GOT3 (cell line): ENCODE measurements at regions not wholly inside any gene's neighbourhood (a gene's known extent, or its start where the extent isn't known, plus 50 kb on each side); places are given as distances from the start of the nearest gene placed in this dataset.

ENCODE experiments used
- DNase-seq: peaks from one replicate; lab custom pipeline; 2025; ENCODE audit warnings: mixed read lengths; lab: John Stamatoyannopoulos, UW

DNA sequence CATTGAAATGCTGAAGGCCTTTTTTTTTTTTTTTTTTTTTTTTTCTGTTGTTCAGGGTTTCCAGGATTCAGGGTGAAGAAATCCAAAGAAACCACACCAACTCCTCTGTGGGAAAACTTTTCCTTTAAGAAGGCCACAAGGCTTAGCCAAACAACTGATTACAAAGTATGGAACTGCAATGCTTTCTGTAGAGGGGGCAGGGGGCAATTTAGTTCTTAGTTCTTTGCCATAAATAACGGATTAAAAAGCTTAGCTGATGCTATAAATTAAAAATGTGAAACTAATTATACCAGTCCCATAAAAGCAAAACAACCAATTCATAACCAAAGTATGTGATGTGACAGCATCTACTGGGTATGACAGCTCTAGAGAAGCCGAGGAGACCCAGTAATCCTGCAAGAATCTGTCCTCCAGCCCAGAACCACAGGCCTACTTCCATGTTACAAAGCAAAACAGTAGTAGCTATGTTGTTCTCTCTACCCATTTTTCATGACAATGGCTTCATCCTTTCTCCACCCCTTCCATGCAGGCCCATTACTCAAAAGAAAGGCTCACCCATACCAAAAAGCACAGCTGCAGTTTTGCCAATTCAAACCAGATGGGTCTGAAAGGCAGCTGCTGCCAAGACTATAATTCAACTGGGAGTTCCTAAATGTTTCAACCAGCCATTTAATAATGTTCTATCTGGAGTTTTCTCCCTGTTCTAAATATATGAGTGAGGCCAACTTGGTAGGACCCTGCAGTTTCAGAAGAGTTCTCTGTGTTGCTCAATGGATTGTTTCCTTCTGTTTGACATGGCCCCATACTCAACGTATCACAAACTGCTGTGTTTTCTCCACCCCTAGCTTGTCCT lies 167.1 kb upstream of the ZFHX3 start:
- DNase-seq: no peak

DNA sequence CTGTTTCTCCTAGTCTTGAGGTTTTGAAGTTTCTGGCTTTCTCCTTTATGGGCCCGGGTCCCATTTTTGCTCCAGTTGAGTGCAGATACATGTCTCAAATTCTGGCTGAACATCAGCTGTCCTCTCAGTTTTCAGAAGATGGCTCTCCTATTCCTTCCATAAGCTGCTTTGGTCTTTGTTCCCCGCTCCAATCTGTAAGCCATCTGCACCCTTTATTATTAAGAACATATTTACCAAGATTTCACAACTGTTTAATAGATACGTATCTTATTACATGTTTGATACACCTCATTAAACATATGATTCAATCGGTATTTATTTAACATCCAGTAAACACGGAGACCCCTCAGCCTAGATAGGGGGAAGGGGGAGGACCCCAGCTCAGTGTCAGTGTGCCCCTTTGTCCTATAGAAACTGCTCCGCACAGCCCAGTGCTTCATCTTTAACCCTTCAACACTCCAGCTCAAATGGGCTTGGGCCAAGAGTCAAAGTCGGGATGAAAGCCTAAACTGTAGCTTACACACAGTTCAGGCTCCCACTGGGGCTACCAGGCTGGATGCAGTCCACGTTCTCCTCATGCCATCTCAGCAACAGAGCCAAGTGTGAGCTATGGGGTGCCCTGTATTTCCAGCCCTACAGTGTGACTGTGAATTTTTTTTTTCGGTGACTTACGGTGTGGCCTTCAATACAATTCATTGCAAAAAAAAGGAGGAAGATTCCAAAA lies 166.0 kb upstream of the ZFHX3 start:
- DNase-seq: no peak

DNA sequence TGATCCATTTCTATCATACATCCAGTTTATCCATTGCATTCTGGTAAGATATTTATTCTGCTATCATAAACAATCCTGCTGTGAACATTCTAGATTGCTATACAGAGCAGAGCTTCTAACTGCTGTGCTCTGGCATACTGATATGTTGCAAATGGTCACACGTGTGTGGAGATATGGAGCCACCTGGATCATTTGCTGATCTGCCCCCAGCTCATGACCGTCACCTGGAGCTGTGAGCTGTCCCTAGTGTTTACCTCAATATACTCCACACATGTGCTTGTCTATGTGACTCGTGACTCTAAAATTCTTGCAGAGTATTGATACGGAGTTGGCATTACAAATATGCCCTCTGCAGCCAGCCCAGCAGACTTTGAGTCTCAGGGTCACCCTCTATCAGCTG lies 164.5 kb upstream of the ZFHX3 start:
- no peak for DNase-seq

DNA sequence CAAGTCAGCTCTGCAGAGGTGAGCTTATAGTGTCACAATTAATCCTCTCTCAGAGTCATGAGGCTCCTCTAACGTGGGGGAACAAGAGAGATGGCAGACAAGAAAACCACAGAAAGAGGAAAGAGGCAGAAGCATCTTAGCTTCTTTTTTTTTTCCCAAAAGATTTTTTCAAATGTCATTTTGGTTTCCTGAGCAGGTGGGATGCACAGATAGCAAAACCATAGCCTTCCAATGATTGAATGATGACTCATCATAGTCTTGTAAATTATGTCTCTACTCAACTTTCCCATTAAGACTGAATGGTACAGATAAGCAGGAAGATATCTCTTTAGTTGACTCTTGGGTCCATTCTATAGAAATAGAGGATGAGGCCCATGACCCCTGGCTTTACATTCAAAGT lies 162.8 kb upstream of the ZFHX3 start:
- no peak for DNase-seq

DNA sequence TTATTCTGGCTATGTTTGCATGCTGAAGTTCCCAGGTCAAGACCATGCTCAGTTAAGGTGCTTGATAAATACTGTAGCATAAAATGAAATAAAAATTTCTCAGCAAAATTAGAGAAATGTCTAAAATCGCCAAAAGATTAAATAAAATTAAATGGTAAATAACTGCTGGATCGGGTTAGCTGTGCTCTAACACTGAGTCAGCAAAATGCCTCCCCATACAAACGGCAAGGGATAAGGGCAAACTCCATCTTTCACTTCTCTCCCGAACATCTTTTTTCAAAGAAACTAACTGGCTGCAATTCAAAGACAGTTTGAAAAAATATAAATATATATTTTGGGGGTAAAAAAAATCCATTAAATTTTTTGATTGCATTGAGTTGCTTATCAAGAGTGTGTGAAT lies 162.2 kb upstream of the ZFHX3 start:
- DNase-seq: no peak

DNA sequence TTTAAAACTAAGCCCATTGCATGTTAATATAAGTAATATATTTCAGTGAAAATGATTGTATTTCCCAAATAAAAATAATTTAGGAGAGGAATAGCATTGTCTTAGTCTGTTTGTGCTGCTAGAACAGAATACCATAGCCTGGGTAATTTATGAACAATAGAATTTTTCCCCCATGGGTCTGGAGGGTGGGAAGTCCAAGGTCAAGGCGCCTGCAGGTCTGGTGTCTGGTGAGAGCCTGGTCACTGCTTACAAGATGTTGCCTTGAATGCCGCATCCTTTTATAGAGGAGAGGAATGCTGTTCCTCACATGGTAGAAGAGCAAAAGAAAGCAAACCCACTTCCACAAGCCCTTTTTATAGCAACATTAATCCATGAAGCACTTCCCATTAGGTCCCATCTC lies 161.3 kb upstream of the ZFHX3 start:
- no peak for DNase-seq

DNA sequence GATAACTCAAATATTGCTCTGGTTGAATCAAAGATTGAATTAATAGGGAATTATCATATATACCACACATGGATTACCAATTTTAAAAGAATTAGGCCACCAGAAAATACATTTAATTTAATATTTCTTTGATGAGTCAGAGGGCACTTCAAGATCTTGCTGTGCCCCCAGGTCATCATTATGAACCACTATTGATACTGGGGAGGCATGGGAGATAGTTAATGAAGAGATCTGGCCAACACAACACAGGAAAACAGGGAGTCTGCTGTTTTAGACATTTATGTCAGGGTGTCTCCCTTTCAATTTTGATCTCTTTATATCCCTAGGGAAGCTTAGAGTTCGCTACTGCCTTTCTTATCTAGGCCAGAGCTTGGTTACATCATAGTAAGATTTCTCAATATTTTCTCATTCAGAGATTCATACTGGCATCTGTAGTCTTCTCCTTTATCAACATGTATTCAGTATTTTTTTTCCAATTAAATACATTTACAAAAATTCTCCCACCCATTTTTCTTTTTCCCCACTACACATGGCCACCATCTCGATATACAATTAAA lies 158.3 kb upstream of the ZFHX3 start:
- DNase-seq: no peak

DNA sequence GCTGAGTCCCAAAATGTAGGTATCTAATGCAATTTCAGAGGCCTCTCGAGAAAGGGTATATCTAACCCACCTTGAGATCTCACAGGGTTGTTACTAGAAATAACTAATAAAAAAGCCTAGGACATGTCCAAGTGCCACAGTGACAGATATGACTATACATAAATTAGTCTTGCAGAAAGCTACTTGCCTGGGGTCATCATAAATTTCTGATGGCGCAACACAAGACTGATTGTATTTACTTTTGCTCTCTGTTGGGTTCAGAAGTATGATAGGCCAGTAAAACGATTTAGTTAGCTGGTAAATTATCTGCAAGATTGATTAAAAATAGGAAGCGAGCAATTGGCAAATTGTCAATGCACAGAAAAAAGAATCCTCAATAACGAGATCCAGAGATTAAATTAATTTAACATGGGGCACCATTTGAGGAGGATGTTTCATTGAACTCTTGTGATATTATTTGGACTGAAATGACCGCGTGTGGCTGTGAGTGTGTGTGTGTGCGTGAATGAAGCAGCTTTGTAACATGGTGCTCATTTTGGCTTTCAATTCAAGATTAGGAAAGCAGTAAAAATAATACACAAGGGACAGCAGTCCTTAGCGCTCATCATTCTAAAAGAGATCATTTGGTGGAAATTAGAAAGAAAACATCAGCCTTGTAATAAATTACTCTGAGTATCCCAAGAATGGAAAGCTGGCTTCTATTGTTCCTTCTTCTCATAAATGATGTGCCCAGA lies 157.4 kb upstream of the ZFHX3 start:
- DNase-seq: no peak

DNA sequence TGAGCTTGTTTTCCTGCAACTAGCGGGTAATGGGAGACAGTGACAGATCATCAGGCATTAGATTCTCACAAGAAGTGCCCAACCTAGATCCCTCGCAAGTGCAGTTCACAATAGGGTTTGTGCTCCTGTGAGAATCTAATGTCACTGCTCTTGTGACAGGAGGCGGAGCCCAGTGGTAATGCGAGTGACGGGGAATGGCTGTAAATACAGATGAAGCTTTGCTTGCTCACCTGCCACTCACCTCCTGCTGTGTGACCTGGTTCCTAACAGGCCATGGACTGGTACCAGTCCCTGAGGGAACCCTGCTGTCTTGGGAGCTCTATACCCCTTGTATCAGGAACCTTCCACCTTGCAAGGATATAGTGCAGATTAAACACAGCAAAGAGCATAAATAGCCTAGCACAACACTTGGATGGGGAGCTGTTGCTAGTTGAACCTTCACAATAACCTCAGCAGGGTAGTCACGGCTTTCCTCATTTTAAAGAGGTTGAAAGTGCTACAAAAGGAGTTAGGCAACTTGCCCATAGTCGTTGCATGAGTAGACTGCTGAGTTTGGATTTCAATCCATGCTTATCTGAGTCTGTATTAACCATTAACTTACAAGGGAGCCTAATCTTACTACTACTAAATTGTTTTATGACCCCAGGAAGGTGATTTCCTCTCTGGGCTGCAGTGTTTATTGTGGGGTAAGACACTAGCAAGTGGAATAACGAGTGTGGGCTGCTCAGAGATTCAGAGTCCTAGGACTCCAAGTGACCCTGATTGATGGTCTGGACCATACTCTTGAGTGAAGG lies 156.6 kb upstream of the ZFHX3 start:
- DNase-seq: no peak

DNA sequence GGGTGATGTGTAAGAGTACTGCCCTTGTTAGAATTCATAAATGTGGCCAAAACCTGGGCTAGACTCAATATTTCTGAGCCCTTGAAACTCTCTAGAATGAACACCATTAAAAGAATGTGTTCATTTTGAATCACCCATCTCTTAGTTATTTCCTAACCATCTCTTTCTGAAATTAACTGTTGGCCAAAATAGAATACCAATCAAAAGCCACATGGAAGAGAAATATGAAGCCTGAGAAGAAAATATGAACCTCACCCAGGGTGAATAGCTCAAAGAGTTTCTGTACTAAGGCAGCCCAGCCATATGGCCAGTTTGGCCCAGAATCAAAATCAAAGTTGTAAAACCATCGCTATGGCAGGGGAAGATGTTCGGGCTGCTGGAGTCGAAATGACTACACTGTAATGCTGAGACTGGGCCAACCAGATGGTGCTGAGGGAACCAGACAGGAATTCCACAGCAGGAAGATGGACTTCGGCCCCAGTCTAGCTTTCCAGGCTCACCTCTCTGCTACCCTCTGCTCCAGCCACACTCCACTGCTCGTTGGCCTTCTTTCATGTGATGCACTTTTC lies 154.3 kb upstream of the ZFHX3 start:
- DNase-seq: no peak

DNA sequence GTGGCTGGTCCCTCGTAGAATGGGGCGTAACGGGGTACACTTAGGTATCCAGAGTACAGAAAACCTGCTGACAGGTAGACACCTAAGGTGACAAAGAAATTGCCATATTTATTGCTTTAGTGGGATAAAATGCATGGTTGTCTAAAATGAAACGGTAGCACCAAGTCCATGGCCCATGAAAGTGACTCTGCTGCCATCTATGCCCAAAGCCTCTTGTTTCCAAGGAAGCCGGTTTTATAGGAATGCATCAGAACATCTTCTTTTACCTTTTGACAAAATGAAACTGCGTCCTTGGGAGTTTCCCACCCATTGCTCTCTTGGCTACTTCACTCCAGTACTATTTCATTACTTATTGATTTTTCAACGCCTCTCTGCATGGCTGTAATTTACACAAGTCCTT lies 151.3 kb upstream of the ZFHX3 start:
- DNase-seq: no peak

DNA sequence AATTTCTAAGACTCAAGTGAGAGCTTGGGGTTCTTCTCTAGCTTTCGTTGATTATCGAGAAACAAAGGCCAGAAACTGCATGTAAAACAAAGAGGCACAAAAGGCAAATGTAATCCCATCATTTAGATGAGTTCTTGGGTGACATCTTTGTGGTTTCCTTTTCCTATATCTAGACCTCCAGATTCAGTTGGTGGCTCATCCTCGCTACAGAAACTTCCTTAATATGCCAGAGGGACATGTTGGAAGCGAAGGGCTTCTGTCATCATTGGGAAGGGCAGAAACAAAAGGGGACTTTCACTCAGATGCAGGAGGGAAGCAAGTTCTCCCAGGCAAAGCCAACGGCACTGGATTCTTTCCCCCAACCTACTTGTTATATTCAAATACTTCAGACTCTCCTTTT lies 150.6 kb upstream of the ZFHX3 start:
- DNase-seq: no peak

DNA sequence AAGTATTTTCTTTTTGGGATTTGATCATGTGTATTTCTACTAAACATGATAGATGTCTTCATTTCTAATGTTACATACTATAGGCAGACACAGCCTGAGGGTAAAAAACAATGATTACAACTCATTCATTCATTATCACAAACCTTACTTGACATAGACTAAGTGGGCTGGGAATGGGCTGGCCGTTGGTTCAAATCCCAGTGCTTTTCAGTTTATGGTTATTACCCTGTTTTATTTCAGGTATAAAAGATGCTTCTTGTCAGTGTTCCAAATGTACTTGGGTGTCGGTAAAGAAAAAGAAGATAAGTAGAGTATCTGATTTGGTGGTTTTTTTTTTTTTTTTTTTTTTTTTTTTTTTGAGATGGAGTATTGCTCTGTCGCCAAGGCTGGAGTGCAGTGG lies 149.7 kb upstream of the ZFHX3 start:
- no peak for DNase-seq

DNA sequence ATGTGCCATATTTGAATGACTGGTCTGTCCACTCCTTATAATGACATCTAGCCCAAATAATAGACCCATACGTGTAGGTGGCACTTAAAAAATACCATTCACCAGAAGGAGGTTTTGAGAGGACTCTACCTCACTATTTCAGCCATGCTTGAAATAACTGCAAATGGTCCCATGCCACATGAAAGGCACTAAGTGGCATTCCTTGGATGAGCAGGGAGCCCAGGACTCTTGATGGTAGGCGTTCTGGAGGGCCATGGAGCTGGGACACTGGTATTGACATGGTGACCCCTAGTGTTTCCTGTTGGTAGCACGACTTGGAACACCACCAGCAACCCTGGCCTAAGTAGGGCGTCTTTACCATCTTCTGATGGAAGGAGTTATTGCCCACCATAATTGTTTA lies 148.7 kb upstream of the ZFHX3 start:
- DNase-seq: no peak

DNA sequence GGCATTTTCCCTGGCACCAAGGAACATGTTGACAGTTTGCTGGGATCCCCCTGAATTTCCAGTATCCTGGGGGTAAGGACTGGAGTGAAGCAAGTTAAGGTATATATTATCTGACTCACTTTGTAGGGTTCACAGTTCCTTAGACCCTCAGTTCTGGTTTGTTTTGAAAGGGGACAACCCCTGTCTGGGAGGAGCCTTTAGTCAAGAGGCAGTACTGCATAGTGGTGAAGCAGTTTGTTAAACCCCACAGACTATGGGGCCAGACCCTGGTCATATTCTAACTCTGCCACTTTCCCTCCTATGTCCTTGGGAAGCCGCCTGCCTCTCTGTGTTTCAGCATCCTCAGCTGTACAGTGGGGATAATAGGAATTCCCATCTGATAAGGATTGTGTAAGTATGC lies 145.5 kb upstream of the ZFHX3 start:
- DNase-seq: no peak

DNA sequence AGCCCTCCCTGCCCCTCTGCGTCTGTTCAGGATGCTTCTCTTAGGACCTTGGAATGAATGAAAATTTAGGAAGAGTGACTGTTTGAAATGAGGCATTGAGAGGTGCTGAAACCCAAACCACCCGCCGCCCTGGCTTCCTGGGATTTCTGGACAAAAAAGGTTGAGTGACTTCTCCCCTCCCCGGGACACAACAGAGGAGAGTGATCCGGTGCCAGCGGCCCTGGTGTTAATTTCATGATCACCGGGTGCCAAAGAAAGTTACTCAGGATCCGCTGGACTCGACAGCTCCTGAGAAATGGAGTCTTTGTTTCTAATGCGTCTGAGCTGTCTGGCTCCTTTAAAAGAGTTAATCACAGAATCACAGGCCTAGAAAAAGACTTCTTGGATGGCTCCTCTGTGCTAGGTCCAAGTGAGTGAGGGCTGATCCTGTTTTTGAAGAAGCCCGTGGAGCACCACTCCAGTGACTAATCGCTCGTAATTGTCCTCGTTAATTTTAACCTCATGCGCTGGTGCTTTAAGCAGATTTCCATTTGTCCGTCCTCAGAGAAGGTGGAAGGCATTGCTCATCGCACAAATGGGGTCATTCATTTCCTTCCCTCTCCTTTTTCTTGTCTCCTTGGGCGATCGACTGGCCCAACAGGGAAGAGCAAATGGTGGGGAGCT lies 144.4 kb upstream of the ZFHX3 start:
- DNase-seq: no peak

DNA sequence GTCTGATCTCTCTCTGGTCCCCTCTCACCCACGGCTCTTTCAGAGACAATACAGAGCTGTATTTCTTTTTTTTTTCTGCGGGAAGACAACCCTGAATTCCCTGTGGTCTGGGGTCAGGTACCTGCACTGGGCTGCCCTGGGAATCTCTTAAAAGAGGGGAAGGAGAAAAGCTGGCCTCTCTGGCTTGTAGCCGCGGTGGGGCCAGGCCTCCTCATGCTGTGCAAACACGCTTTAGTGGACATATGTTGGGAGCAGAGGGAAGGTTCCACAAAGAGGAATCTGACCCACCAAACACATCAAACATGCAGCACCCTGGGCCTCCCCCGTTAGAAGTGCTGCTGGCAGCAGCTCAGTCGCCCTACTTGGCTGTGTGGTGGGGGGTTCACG lies 143.7 kb upstream of the ZFHX3 start:
- DNase-seq: no peak

DNA sequence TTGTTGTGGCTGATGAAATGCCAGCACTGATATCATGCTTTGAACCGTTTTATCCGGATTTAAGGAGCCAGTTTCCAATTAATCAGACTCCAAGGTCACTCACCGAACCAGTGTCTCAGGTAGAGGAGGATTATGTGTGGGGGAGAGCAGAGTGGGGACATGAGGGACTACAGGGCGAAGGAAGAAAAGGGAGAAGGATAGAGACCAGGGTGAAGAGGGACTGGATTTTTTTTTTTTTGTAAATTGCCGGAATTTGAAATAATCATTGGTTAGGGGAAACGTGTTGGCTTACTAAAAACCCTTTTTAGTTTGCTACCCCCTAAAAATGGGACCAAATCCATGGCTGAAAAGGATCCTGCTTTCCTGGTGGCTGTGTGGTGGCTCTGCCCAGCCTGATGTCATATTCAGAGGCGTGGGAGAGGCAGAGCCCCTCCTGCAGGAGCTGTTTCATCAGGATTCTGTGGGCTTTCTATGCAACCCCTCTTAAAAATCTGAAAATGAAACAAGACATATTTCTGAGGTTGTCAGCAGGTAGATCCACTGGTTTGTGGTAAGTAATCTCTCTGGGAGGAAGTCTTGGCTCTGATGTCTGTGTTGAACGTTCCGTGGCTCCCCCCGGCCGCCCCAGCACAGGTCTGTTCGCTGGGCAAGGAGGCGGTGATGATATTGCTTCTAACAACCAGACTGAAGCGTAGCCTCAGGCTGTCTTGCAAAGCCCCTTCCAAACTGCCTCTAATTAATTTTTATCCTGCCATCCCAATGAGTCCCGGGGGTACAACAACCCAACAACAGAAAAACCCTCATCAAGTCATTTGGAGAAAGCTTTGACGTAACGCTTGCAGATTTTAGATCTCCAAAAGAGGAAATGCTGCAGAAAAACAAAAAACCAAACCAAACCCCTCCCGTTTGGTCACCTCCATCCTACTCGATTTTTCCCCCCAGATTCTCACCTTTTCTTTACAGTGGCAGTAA lies 143.0 kb upstream of the ZFHX3 start:
- DNase-seq: no peak

DNA sequence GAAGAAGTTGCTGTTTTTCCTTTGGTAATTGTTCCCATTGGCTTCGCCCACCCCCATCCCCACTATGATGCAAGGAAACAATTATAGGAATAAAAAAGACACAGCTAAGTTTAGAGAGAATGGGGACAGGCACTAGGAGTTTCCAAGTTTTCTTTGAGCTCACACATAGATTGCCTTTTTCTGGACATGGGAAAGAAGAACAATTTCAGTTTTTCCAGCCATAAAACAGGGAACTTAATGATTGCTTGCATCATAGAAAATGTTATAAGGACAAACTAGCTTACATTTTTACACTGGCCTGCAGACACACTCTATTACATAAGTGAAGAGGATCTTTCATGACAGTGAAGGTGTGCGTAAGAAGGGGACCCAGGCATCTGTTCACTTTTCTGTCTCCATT lies 142.3 kb upstream of the ZFHX3 start:
- no peak for DNase-seq

DNA sequence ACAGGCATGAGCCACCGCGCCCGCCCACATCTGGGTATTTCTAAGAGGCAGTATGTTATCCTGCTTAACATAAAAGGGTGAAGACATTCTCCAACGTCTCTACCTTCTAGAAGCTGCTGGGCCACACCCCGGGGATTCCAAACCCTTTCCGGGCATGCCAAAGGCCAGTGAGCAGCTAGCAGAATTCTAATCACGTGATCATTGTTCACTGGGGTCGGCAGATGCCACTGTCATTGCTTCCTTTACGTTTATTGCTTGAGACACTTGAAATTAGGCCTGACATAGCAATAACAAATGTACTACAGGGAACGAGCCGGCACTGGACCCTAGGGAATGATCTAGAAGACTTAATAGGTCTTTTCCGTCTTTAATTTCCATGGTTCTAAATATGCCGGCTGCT lies 141.2 kb upstream of the ZFHX3 start:
- no peak for DNase-seq
